KBM-7 (cell line): ENCODE measurements at regions not wholly inside any gene's neighbourhood (a gene's known extent, or its start where the extent isn't known, plus 50 kb on each side); places are given as distances from the start of the nearest gene placed in this dataset.

ENCODE experiments used
- DNase-seq: peaks from one replicate; pipeline ENCODE4 v3.0.0-alpha.2; 2015
- in situ Hi-C: fragments of 300-500 bp; cut with MboI; formaldehyde crosslinking; loops from 2 replicates; pipeline ENCODE4 v1.14.3; 2020; ENCODE audit warnings: low sequenced_read_pairs, low pct_unique_long_range_greater_than_20kb, mixed read lengths

DNA sequence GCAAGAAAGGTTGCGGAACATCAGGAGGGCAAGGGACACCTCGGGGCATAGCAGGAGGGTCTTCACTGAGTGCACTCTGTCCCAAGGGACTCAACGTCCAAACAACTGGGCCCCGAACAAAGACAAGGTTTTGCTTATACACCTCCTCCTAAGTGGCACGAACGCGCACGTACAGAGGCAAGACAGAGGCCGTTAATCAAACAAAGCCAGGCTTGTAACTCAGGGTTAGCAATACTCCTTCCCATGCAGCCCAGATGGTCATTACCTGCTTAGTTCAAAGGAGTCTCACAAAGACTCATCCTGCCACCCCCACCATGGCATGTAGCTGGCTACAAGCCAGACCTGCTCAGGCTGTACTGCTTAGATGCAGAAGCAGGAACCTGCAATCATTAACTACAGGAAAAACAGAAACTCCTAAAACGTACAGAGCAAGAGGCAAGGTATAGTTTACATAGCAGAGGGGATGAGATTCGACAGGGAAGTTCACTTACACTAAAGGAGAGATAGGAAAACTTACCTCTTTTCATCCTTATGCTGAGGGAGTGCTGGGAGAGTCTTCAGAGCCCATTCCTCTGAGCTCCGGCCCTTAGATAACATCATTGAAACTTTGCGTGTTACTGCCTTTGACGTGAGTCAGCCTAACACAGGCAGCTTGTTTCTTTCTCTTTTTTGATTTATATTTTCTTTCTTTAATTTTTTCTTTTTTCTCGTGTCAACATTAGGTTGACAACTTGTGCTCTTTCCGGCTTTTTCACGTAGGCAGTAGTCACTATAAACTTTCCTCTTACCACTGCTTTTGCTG, 1319.1 kb downstream of the TMEM121 start:
- in situ Hi-C loops = no loop called here
- DNase-seq = peak; percentile 73

- in situ Hi-C loops = no loop called here
- no peak for DNase-seq
These were observed 1319.8 kb downstream of the TMEM121 start for GRCh38 chr14:106846218-106846617.

DNA sequence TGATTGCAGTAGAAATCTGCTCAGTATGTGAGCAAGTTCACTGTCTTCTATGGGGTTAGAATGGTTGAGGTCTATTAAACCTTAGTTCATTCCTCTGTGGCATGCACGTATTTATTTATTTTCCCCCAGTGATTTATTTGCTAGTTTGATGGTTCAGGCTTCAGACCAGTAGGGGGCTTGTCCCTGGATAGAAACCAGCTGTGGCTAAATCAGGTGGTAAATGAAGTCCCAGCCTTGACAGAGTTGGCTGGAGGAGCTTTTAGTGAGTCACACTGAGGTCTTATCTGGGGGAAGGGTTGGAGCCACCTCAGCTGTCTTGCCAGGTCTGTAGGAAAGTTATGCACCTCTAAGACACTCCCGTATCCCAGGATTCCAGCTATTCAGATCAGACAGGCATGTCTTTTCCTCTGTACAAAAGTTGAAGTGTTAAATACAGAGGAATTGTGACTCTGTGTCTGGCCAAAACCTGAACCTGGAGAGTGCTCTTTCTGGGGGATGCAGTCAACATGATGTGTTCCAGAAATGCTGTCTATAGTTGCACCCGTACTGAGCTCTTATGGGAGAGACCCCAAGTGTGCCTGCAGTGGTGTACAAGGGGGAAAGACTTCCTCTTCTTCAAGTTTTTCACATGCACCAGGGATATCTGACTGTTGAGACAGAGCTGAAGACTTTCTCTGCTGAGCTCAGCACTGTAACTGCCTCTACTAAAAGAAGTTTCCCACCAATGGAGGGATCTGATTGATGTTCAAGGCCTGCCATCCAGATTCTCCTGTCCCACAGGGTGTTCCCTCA, 1322.1 kb downstream of the TMEM121 start:
- in situ Hi-C loops = no loop called here

GRCh38 chr14:106850913-106851825, 1324.8 kb downstream of the TMEM121 start:
- in situ Hi-C loops = no loop called here
- DNase-seq = no peak

More for the DNA sequence above, 1322.1 kb downstream of the TMEM121 start:
- peak; percentile 69 for DNase-seq

- DNase-seq = peak; percentile 87
- in situ Hi-C loops = no loop called here
These were observed 1346.4 kb downstream of the TMEM121 start for GRCh38 chr14:106872611-106873446.

- in situ Hi-C loops = no loop called here
- no peak for DNase-seq
These were observed 1348.0 kb downstream of the TMEM121 start for GRCh38 chr14:106874350-106874749.

GRCh38 chr14:106875503-106875902, 1349.1 kb downstream of the TMEM121 start:
- DNase-seq = peak; percentile 72
- in situ Hi-C loops = no loop called here

- in situ Hi-C loops = no loop called here
- no peak for DNase-seq
These were observed 1350.3 kb downstream of the TMEM121 start for GRCh38 chr14:106876711-106877110.

DNA sequence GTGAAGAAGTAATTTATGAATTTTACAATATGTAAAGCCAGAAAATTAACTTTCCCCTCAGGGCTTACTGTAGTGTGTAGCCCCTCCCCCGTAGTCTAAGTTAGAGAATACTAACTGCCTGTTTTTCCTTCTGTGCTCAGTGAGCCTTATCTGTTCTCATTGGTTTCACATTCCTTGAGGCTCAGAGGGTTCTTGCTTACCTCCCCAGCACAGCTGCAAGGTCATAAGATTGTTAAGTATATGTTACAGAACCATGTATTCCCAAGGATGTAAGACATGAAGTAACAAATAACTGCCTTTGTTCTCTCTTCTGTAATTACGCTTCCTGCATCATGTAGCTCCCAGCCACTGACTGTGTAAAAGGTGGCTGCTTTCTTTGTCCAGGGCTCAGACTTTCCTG, 1351.1 kb downstream of the TMEM121 start:
- DNase-seq = no peak
- in situ Hi-C loops = no loop called here

DNA sequence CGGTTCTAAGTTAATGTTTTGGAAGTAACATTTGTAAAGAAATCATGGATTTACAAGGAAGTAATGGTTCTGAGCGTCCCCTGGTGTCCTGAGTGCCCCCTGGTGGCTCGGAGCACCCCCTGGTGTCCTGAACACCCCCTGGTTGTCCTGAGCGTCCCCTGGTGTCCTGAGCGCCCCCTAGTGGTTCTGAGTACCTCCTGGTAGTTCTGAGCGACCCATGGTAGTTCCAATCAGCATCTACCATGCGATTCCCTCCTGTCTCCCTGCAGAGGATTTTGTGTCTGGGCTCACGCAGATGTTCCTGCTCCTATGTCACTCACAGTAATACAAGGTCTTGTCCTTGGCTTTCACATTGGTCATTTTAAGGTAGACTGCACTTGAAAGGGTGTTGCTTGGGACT, 1352.9 kb downstream of the TMEM121 start:
- in situ Hi-C loops = no loop called here
- DNase-seq = peak; percentile 87

DNA sequence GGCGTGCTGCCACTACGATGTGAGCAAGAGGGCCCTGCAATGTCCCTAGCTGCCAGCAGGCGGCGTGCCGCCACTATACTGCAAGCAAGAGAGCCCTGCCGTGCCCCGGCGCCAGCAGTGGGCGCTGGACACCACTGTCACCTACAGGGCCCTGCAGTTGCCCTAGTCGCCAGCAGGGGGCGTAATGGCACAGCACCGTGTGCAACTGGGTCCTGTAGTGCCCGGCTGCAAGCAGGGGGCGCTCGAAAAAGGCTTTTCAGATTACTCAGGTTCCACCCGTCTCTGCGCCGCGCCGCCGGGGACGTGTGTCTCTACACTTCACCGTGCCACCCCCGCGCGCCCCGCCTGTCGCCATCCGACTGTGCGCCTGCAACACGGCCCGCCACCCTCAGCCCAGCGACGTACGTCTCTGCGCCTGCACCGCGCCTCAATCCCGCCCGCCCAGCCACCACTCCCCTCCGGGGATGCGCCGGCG, 1356.9 kb downstream of the TMEM121 start:
- DNase-seq = peak; percentile 50
- in situ Hi-C loops = no loop called here
